Breast epithelium (tissue), 4 donors: ENCODE measurements at regions not wholly inside any gene's neighbourhood (a gene's known extent, or its start where the extent isn't known, plus 50 kb on each side); places are given as distances from the start of the nearest gene placed in this dataset.

Experiments used
- DNase-seq, 2 donors: peaks; one replicate each; pipeline ENCODE4 v3.0.0-alpha.2; 2019; ENCODE audit warnings: low spot score in 2 of 2
- H3K27ac ChIP-seq, 2 donors: fragments of 200-600 bp; sonication (generic) in 1 of 2; one replicate each; pipeline ENCODE4 v1.5.1; 2016 to 2019; ENCODE audit warnings: mild to moderate bottlenecking in 1 of 2
- H3K27me3 ChIP-seq, 2 donors: fragments of 200-600 bp; sonication (generic) in 1 of 2; one replicate each; pipeline versions ENCODE4 v1.5.1 to v1.6.0; 2017 to 2019; ENCODE audit warnings: control low read depth in 1 of 2, mild to moderate bottlenecking in 1 of 2
- H3K36me3 ChIP-seq: fragments of 200-600 bp; one replicate; pipeline ENCODE4 v1.5.1; 2019
- H3K4me1 ChIP-seq, 2 donors: fragments of 200-600 bp; sonication (generic); one replicate each; pipeline ENCODE4 v1.5.1; 2016 to 2019; ENCODE audit warnings: control low read depth in 1 of 2
- H3K4me3 ChIP-seq, 3 donors: fragments of 200-600 bp; sonication (generic); 1 replicate in 2 of 3; 2 replicates in 1 of 3; pipeline ENCODE4 v1.5.1; 2016 to 2019; ENCODE audit warnings: mild to moderate bottlenecking in 3 of 3, moderate library complexity in 2 of 3
- H3K9me3 ChIP-seq, 2 donors: fragments of 200-600 bp; sonication (generic) in 1 of 2; one replicate each; pipeline ENCODE4 v1.5.1; 2016 to 2019; ENCODE audit warnings: control low read depth in 1 of 2
- POLR2A ChIP-seq: fragments of 450-650 bp; IDR thresholded peaks from one replicate; pipeline ENCODE4 v1.6.1; 2016; ENCODE audit warnings: antibody characterized with exemption, mild to moderate bottlenecking, moderate library complexity
- POLR2AphosphoS5 ChIP-seq, 3 donors: sonication (generic); formaldehyde crosslinking; IDR thresholded peaks; one replicate each; pipeline ENCODE4 v1.6.1; 2017; ENCODE audit warnings: antibody characterized with exemption in 3 of 3
- intact Hi-C: fragments of 100-400 bp; cut with DNase I; formaldehyde crosslinking; loops from one replicate; pipeline ENCODE4 v1.15.1; 2023; ENCODE audit warnings: low total_unique reads
- TF ChIP-seq, protein P1 (sequence below), 3 donors: fragments of 450-650 bp; IDR thresholded peaks; one replicate each; pipeline ENCODE4 v1.5.1; 2016 to 2017; ENCODE audit warnings: antibody characterized with exemption in 3 of 3, mild to moderate bottlenecking in 3 of 3, moderate library complexity in 3 of 3

DNA sequence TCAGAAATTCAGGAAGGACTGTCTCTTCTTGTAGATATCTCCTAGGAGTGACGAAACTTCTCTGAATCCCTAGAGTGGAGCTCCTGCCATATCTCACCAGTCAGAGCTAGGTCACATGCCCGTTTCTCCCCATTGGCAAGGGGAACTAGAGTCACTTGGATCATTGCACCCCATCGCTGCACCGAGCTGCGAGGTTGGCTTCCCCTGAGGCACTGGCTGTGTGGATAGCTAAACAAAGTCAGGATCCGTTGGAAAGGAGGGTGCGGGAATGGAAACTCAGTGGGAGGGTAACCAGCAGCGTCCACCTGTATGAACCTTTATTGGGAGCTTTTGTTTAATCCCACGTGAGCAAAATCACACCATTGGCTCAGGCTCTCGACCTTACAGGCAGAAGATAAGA lies 283.8 kb downstream of the BRD1 start:
- DNase-seq: no peak
- Histone ChIP-seq H3K4me3 (no peak overlapping the region), H3K36me3 (no peaks in the 10 kb centered on the region), H3K4me1 (no peaks in the 10 kb centered on the region), H3K27ac (no peak overlapping the region), H3K27me3 (peaks cover 0 to 20% of the 10 kb centered on the region in 2 donors), H3K9me3 (peaks cover 0 to 8% of the 10 kb centered on the region in 2 donors)
- intact Hi-C loops: no loop called here
- no peak for TF ChIP-seq POLR2AphosphoS5 (IDR thresholded peaks at IDR 0.05)
- TF ChIP-seq POLR2A: no peak
- TF ChIP-seq, protein P1, sequence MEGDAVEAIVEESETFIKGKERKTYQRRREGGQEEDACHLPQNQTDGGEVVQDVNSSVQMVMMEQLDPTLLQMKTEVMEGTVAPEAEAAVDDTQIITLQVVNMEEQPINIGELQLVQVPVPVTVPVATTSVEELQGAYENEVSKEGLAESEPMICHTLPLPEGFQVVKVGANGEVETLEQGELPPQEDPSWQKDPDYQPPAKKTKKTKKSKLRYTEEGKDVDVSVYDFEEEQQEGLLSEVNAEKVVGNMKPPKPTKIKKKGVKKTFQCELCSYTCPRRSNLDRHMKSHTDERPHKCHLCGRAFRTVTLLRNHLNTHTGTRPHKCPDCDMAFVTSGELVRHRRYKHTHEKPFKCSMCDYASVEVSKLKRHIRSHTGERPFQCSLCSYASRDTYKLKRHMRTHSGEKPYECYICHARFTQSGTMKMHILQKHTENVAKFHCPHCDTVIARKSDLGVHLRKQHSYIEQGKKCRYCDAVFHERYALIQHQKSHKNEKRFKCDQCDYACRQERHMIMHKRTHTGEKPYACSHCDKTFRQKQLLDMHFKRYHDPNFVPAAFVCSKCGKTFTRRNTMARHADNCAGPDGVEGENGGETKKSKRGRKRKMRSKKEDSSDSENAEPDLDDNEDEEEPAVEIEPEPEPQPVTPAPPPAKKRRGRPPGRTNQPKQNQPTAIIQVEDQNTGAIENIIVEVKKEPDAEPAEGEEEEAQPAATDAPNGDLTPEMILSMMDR (IDR thresholded peaks at IDR 0.05): no peak

DNA sequence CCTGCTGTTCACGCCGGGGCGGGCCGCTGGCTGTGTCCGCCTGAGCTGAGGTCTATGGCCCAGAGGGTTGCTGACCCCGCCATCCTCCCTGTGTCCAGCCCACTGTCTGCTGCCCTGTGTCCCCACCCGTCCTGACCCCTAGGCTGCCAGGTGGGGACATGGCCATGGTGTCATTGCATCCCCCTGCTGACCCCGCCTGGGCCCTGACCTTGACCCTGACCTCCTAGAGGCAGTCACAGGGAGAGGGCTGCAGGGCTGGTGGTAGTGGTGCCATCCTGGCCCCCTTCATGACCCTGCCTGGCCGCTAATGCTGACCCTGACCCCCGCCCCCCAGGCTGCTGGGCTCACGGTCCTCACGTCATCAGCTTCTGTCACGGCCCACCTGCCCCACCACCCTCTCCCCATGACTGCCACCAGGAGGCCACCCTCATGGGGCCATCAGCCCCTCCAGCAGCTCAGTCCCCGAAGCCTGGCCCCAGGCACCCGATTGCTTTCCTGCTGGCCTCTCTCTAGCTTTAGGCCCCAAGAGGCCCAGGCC lies 285.9 kb downstream of the BRD1 start:
- TF ChIP-seq, protein P1 (IDR thresholded peaks at IDR 0.05): no peak
- TF ChIP-seq POLR2AphosphoS5 (IDR thresholded peaks at IDR 0.05): no peak
- TF ChIP-seq POLR2A: no peak
- no peak overlapping the region for H3K27ac ChIP-seq
- intact Hi-C loops: no loop called here
- H3K4me3 ChIP-seq: no peak overlapping the region
- no peaks in the 10 kb centered on the region for H3K36me3 ChIP-seq
- H3K27me3 ChIP-seq: peaks cover 0 to 14% of the 10 kb centered on the region in 2 donors
- H3K9me3 ChIP-seq: peaks cover 0 to 2% of the 10 kb centered on the region in 2 donors
- no peaks in the 10 kb centered on the region for H3K4me1 ChIP-seq
- no peak for DNase-seq

DNA sequence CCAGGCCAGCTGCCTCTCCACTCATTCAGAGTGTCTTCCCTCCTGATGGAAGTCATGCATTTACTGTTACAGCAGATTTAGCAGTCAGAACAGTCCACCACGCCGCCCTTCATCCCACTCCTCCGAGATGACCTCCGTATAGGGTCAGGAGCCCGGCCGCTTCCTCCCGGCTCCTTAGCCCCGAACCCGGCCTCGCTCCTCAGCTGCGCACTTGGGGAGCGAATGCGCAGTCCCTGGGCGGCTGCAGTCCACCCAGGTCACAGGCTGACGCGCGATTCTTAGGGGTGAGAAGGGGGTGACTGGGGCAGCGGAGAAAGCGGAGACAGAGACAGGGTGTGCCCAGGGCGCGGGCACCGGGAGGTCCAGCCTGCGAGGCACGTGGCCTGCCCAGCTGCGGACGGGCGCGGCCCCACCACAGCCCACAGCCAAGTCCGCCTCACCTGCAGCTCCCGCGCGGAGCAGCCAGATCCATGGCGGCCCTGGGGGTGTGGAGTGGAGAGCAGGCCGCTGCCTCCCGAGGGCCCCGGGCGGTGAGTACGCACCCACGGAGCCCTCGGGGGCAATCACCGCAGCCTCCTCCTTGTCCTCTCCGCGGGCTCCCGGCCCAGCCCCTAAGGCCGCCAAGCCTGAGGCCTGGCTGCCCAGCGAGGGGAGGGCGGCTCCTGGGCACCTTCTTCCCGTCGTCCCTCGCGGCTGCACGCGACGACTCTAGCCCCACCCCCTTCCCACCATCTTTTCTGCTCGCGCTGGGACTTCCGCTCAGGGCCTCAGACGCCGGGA lies 286.6 kb downstream of the BRD1 start:
- TF ChIP-seq POLR2AphosphoS5 (IDR thresholded peaks at IDR 0.05) (no peak), POLR2A (no peak)
- TF ChIP-seq, protein P1 (IDR thresholded peaks at IDR 0.05): no peak
- Histone ChIP-seq H3K9me3 (no peaks in the 10 kb centered on the region), H3K4me3 (no peak overlapping the region), H3K27me3 (peaks cover 0 to 20% of the 10 kb centered on the region in 2 donors), H3K27ac (no peak overlapping the region), H3K36me3 (no peaks in the 10 kb centered on the region), H3K4me1 (no peaks in the 10 kb centered on the region)
- DNase-seq: no peak
- intact Hi-C loops: no loop called here

DNA sequence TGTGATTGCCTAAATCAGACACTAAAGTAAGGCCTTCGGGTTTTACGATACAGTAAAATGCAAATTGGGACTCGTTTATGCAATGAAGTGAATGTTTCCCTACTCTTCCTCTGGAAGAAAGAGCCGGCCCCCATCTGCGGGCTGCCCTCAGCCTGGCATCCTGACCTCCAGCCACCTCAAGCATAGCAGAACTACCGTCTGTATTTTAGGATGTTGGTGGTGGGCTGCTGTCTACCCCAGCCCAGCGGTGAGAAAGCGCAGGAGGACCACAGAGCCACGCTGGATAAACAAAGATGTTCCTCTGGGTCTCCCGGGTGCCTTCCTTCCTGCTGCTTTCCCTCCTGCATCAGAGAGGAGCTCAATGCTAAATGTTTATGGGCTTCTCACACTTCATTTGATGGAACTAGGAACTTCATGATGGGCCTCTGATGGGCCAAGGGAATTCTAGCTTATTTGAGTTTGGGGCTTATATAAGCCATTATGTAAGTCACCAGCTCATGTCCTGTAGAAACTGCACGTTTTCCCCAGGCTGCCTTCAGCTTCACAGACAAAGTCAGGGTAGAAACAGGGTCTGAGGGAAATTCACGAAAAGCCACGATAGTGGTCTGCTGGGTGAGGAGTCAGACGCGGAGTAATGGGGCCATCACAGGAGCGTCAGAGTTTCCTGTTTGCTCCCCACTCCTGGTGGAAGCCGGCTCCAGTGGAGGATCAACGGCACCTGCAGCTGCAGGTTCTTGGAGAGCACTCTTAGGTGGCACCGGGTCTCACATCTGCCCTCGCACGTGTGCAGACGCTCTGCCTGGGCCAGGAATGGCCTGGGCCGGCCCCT lies 287.4 kb downstream of the BRD1 start:
- intact Hi-C loops: no loop called here

More for the DNA sequence above, 287.4 kb downstream of the BRD1 start:
- Histone ChIP-seq H3K27me3 (peaks cover 0 to 22% of the 10 kb centered on the region in 2 donors), H3K36me3 (no peaks in the 10 kb centered on the region), H3K4me1 (no peaks in the 10 kb centered on the region), H3K27ac (no peak overlapping the region), H3K4me3 (no peak overlapping the region), H3K9me3 (no peaks in the 10 kb centered on the region)
- TF ChIP-seq, protein P1 (IDR thresholded peaks at IDR 0.05): no peak
- no peak for TF ChIP-seq POLR2A
- TF ChIP-seq POLR2AphosphoS5 (IDR thresholded peaks at IDR 0.05): no peak
- no peak for DNase-seq
